Keratinocyte (primary cell): ENCODE measurements at regions not wholly inside any gene's neighbourhood (a gene's known extent, or its start where the extent isn't known, plus 50 kb on each side); places are given as distances from the start of the nearest gene placed in this dataset.

Experiments used
- DNase-seq: peaks from one replicate; pipeline ENCODE4 v3.0.0-alpha.2; 2011; ENCODE audit warnings: low read depth, missing footprints, low spot score
- FAIRE-seq: peaks from 2 replicates; lab custom pipeline; 2011; peaks lifted over from hg19 to GRCh38; lab: Jason Lieb, UNC
- H2AFZ ChIP-seq: 2 replicates; pipeline ENCODE4 v1.6.0; 2012; ENCODE audit warnings: low read length, control low read depth, inconsistent platforms; ENCODE audit not compliant: control insufficient read depth
- H3K27ac ChIP-seq: 2 replicates; pipeline ENCODE4 v1.5.1; 2011; ENCODE audit warnings: low read length; ENCODE audit not compliant: control insufficient read depth, insufficient read depth
- H3K27me3 ChIP-seq: 3 replicates; pipeline ENCODE4 v1.6.0; 2011; ENCODE audit warnings: low read length; ENCODE audit not compliant: control insufficient read depth, insufficient read depth; ENCODE audit errors: extremely low read depth
- H3K36me3 ChIP-seq, 2 experiments: 2 replicates in 1 of 2; 3 replicates in 1 of 2; pipeline ENCODE4 v1.5.1; 2011; ENCODE audit warnings: low read length in 2 of 2, mild to moderate bottlenecking in 1 of 2; ENCODE audit not compliant: control insufficient read depth in 2 of 2, insufficient read depth in 2 of 2; ENCODE audit errors: extremely low read depth in 1 of 2
- H3K4me1 ChIP-seq: 3 replicates; pipeline ENCODE4 v1.5.1; 2011; ENCODE audit warnings: low read length; ENCODE audit not compliant: control insufficient read depth, insufficient read depth; ENCODE audit errors: extremely low read depth
- H3K4me2 ChIP-seq: 3 replicates; pipeline ENCODE4 v1.6.0; 2011; ENCODE audit warnings: low read depth, low read length; ENCODE audit not compliant: control insufficient read depth, insufficient read depth; ENCODE audit errors: extremely low read depth
- H3K4me3 ChIP-seq, 3 experiments: fragments of 200-600 bp in 1 of 3; sonication (generic) in 1 of 3; 2 replicates in 2 of 3; 3 replicates in 1 of 3; pipeline ENCODE4 v1.5.1; 2011 to 2016; ENCODE audit warnings: low read length in 3 of 3, mild to moderate bottlenecking in 3 of 3, control low read depth in 2 of 3, inconsistent platforms in 1 of 3, low read depth in 1 of 3, mixed read lengths in 1 of 3, mixed run types in 1 of 3, moderate library complexity in 1 of 3; ENCODE audit not compliant: control insufficient read depth in 2 of 3, insufficient read depth in 2 of 3; ENCODE audit errors: extremely low read depth in 1 of 3
- H3K79me2 ChIP-seq: 2 replicates; pipeline ENCODE4 v1.6.0; 2012; ENCODE audit warnings: low read length; ENCODE audit not compliant: control insufficient read depth, insufficient read depth
- H3K9ac ChIP-seq: 3 replicates; pipeline ENCODE4 v1.6.0; 2011; ENCODE audit warnings: low read length; ENCODE audit not compliant: control insufficient read depth, insufficient read depth; ENCODE audit errors: extremely low read depth
- H3K9me1 ChIP-seq: 3 replicates; pipeline ENCODE4 v1.6.0; 2011; ENCODE audit warnings: low read length; ENCODE audit not compliant: control insufficient read depth, insufficient read depth; ENCODE audit errors: extremely low read depth
- H3K9me3 ChIP-seq: 2 replicates; pipeline ENCODE4 v1.5.1; 2012; ENCODE audit warnings: low read depth, low read length; ENCODE audit not compliant: control insufficient read depth
- H4K20me1 ChIP-seq: 3 replicates; pipeline ENCODE4 v1.6.0; 2011; ENCODE audit warnings: low read length; ENCODE audit not compliant: control insufficient read depth, insufficient read depth; ENCODE audit errors: extremely low read depth
- CTCF ChIP-seq, 3 experiments: IDR thresholded peaks in 1 of 3; conservative IDR thresholded peaks in 1 of 3; optimal IDR thresholded peaks in 1 of 3; 2 replicates in 2 of 3; 3 replicates in 1 of 3; pipeline versions ENCODE3 to v1.5.1; 2011; ENCODE audit warnings: low read length in 3 of 3, mild to moderate bottlenecking in 3 of 3, moderate library complexity in 2 of 3, control low read depth in 1 of 3, inconsistent platforms in 1 of 3; ENCODE audit not compliant: insufficient read depth in 2 of 3; ENCODE audit errors: extremely low read depth in 1 of 3
- EZH2 ChIP-seq: IDR thresholded peaks from one replicate; pipeline ENCODE4 v1.6.1; 2012; ENCODE audit warnings: inconsistent platforms, mild to moderate bottlenecking, low read length, moderate library complexity
- dilution Hi-C: fragments of 300-500 bp; cut with MboI; formaldehyde crosslinking; loops from one replicate; pipeline ENCODE4 v1.7.0; 2020; ENCODE audit warnings: low sequenced_read_pairs; ENCODE audit not compliant: extremely low pct_ligation_motif_present

GRCh38 chr2:176845718-176846117 lies 366.9 kb upstream of the HNRNPA3 start:
- no peak for DNase-seq
- H3K4me2 ChIP-seq: no peak overlapping the region
- no peak overlapping the region for H3K9ac ChIP-seq
- H4K20me1 ChIP-seq: no peaks in the 10 kb centered on the region
- FAIRE-seq: no peak
- no peak overlapping the region for H2AFZ ChIP-seq
- no peaks in the 10 kb centered on the region for H3K27me3 ChIP-seq
- no peaks in the 10 kb centered on the region for H3K79me2 ChIP-seq
- no peaks in the 10 kb centered on the region for H3K9me3 ChIP-seq
- TF ChIP-seq EZH2: no peak
- TF ChIP-seq CTCF (optimal IDR thresholded peaks at IDR 0.05 in 1 of 3, IDR thresholded peaks at IDR 0.05 in 1 of 3, conservative IDR thresholded peaks at IDR 0.05 in 1 of 3; ENCODE audit: extremely low read depth in 1 of 3, insufficient read depth in 2 of 3, low read length in 3 of 3): no peak
- no peaks in the 10 kb centered on the region for H3K9me1 ChIP-seq
- dilution Hi-C loops: loop anchor here (25.0 kb wide), 1 partner anchor 292 kb away; no protein-coding TSS in a partner anchor
- H3K27ac ChIP-seq: no peak overlapping the region
- H3K36me3 ChIP-seq: no peaks in the 10 kb centered on the region
- H3K4me1 ChIP-seq: no peaks in the 10 kb centered on the region
- H3K4me3 ChIP-seq: no peak overlapping the region

GRCh38 chr2:176847575-176847974 lies 365.0 kb upstream of the HNRNPA3 start:
- FAIRE-seq (no peak), DNase-seq (no peak)
- Histone ChIP-seq H3K9me1 (no peaks in the 10 kb centered on the region), H4K20me1 (no peaks in the 10 kb centered on the region), H3K36me3 (no peaks in the 10 kb centered on the region), H3K4me2 (no peak overlapping the region), H3K4me3 (no peak overlapping the region), H3K9ac (no peak overlapping the region), H3K79me2 (no peaks in the 10 kb centered on the region), H3K9me3 (no peaks in the 10 kb centered on the region), H3K27me3 (no peaks in the 10 kb centered on the region), H3K27ac (no peak overlapping the region), H2AFZ (no peak overlapping the region), H3K4me1 (no peaks in the 10 kb centered on the region)
- TF ChIP-seq CTCF (optimal IDR thresholded peaks at IDR 0.05 in 1 of 3, IDR thresholded peaks at IDR 0.05 in 1 of 3, conservative IDR thresholded peaks at IDR 0.05 in 1 of 3; ENCODE audit: extremely low read depth in 1 of 3, insufficient read depth in 2 of 3, low read length in 3 of 3) (no peak), EZH2 (no peak)
- dilution Hi-C loops: loop anchor here (25.0 kb wide), 1 partner anchor 290 kb away; no protein-coding TSS in a partner anchor
